NCI-H128 (cell line): ENCODE measurements at regions not wholly inside any gene's neighbourhood (a gene's known extent, or its start where the extent isn't known, plus 50 kb on each side); places are given as distances from the start of the nearest gene placed in this dataset.

Experiments used
- DNase-seq: peaks from one replicate; lab custom pipeline; 2025; ENCODE audit not compliant: unreplicated experiment; lab: John Stamatoyannopoulos, UW

- DNase-seq: peak; percentile 4
Observed at GRCh38 chr6:167442245-167442644, 117.4 kb downstream of the TTLL2 start.

- DNase-seq: no peak
Observed at GRCh38 chr6:167442796-167443680, 118.2 kb downstream of the TTLL2 start.

GRCh38 chr6:167444602-167445346 is 119.9 kb downstream of the TTLL2 start:
- DNase-seq: no peak

GRCh38 chr6:167445568-167445967 is 120.7 kb downstream of the TTLL2 start:
- DNase-seq: no peak

DNA sequence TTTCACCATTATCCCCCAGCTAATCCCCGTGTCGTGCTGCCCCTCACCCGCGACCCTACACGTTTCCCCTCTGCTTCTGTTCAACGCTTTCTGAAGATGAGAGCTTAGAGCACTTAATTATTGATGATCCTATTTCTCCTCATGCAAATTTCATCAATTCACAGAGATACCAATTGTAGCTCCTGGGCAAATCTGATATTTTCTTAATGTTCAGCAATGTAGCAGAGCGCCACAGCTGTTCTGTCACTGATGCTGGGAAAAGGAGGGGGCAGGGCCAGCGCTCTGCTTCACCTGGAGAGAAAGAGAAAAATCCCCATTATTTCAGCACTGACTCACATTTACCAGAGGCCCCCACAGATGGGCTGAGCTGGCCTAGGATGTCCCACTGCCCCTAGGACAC is 121.2 kb downstream of the TTLL2 start:
- no peak for DNase-seq

GRCh38 chr6:167446971-167447370 is 122.1 kb downstream of the TTLL2 start:
- no peak for DNase-seq

- no peak for DNase-seq
Observed at GRCh38 chr6:167448378-167448777, 123.5 kb downstream of the TTLL2 start.

DNA sequence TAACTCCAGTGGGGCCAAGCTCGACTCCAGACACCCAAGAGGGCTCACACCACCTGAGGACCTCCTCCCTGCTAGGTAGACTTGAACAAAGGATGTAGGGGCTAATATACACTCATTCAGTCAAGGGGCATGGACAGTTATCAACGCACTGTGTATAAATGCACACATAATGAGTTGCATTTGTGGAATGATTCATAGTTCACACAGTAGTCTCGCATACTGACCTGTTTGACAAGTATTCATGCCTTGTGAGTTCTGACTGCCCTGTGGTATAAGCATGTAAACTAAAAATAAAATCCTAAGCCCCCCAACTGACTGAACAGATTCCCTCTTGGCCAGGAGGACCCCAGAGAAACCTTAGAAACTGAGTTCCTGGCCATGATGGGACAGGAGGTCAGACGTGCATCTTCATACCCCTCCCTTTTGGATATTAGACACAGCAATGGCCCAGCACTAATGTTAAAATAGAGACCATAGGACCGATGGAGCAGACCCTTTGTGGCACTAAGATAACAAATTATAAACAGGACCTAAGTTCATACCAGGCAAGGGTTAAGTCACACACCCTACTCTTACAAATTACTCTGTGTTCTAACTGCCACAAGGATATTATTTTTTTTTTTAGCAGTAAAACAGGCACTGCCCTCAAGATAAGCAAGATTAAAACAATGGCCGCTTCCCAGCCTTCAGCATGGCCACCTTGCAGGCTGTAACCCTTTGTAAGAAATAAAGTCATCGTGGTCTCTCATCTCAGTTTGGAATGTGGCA is 124.4 kb downstream of the TTLL2 start:
- DNase-seq: no peak

- DNase-seq: no peak
Observed at GRCh38 chr6:167450626-167451025, 125.7 kb downstream of the TTLL2 start.

DNA sequence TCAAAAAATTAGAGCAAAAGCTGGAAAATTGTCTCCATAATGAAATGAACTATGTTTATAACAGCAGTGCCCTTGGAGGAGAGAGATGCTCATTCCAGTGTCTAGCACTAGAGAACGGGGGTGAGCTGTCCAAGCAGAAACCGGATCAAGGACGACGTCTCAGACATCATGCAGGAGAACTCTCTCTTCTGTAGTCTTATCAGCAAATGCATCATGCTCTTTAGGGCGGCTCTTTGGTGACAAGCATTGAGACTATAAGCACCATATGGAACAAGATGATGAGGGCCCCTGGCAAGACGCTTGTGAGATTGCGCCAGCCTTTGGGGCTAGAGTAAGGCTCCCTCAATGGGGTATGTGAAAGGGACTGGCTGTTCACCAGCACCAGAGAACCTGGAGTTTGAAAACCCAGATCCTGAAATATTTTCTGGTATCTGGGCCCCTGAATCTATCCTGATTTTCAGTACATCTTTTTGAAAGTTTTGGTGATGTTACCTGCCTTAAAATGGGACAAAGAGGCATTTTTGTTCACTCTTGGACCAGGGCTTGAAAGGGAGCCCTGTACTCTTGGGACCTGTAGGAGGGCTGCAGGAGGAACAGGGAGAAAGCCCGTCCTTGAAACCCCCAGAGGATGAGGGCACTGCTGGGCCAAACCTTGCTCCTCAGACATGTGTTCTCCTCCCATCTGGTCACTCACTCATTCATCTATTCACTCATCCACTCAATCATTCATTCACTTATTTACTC is 127.6 kb downstream of the TTLL2 start:
- DNase-seq: no peak

GRCh38 chr6:167453082-167453446 is 128.2 kb downstream of the TTLL2 start:
- no peak for DNase-seq

- DNase-seq: no peak
Observed at GRCh38 chr6:167454003-167454402, 129.1 kb downstream of the TTLL2 start.

DNA sequence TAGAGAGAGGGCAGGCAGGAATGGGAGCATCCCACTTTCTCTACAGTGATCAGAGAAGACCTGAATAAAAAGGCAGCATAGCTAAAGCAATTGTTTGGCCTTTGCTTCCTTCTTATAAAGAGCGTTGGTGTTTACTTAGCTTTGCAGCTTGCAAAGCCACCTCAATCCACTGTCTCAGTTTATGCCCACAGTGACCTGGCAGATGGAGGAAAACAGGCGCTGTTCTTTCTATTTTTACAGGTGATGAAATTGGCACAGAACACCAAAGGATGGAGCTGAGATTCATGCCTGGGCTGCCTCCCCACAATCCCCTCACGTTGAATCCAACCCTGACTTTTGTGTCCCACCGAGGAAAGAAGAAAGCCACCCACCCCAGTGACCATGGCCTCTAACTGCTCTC is 130.5 kb downstream of the TTLL2 start:
- no peak for DNase-seq

- no peak for DNase-seq
Observed at GRCh38 chr6:167462514-167463312, 137.8 kb downstream of the TTLL2 start.

DNA sequence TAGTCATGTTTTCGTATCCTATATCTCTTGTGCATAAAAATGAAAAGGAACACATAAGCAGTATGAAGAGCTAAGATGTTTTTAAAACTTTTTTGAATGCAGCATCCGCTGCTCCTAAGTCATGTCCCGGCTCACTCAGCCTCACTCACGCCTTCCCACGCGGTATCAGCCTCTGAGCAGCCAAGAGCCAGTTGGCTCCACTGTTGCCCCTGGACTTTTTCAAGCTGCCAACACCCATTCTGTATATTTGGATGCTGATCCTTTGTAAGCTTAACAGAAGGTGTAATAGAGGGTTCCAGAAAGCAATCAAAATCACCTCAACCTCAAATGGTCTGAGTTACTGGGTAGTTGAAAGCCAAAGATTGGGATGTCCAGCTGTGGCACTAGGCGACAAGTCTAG is 139.3 kb downstream of the TTLL2 start:
- no peak for DNase-seq

DNA sequence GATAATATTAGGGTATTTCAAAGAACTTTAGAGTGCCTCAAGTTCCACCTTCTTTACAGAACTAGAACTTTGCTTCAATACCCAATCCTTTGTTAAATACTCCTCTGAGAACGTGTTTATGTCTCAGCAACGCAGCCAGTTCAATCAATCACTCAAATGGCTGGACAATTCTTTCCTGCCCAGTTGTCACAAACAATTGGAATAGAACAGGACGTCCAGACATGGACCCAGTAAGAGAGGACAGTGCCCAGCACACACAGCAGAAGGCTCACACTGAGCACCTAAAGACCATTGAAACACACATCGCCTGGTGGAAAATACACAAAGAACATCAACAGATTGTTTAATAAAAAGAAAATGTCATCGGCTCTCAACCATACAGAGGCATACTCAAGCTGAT is 140.6 kb downstream of the TTLL2 start:
- no peak for DNase-seq

DNA sequence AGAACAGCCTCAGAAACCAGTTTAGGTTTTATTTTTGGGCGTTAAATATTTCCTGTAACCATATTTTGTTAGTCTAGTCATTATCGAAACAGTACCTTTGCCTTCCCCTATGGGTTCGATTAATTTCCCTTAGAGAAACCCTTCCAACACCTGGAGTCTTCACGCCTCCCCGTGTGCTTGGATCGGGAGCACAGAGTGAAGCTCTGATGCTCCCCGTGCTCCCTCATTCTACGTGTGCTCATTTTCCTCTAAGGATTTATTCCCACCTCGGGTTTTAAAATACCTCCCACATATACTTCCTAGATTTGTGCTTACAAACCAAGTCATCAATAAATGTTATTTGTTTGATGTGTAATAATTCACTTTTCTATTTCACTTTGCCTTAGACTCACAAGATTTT is 142.4 kb downstream of the TTLL2 start:
- no peak for DNase-seq

DNA sequence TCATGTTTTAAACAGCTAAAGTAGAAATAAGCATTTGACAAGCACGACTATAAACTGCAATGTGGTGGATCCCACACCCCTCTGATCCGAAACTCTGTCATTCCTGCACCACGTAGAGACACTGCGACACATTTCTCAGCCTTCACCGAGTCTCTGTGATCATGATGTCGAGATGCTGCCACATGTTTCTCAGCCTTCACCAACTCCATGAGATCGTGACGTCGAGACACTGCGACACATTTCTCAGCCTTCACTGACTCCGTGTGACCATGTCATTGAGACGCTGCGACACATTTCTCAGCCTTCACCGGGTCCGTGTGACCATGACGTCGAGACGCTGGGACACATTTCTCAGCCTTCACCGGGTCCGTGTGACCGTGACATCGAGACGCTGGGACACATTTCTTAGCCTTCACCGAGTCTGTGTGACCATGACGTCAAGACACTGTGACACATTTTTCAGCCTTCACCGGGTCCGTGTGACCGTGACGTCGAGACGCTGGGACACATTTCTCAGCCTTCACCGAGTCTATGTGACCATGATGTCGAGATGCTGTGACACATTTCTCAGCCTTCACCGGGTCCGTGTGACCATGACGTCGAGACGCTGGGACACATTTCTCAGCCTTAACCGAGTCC is 143.0 kb downstream of the TTLL2 start:
- DNase-seq: no peak

- no peak for DNase-seq
Observed at GRCh38 chr6:167469101-167469500, 144.2 kb downstream of the TTLL2 start.

GRCh38 chr6:167469672-167470071 is 144.8 kb downstream of the TTLL2 start:
- DNase-seq: no peak
